Suprapubic skin (tissue), 4 donors: ENCODE measurements at regions not wholly inside any gene's neighbourhood (a gene's known extent, or its start where the extent isn't known, plus 50 kb on each side); places are given as distances from the start of the nearest gene placed in this dataset.

Source experiments
- DNase-seq, 2 donors: peaks; one replicate each; pipeline ENCODE4 v3.0.0-alpha.2; 2019; ENCODE audit warnings: low spot score in 2 of 2
- H3K27ac ChIP-seq: fragments of 200-600 bp; sonication (generic); one replicate; pipeline ENCODE4 v1.5.1; 2019
- H3K27me3 ChIP-seq: fragments of 200-600 bp; sonication (generic); one replicate; pipeline ENCODE4 v1.5.1; 2019
- H3K36me3 ChIP-seq: fragments of 200-600 bp; sonication (generic); one replicate; pipeline ENCODE4 v1.5.1; 2019
- H3K4me1 ChIP-seq: fragments of 200-600 bp; sonication (generic); one replicate; pipeline ENCODE4 v1.5.1; 2019
- H3K4me3 ChIP-seq: fragments of 200-600 bp; sonication (generic); one replicate; pipeline ENCODE4 v1.5.1; 2019; ENCODE audit warnings: mild to moderate bottlenecking
- H3K9me3 ChIP-seq: fragments of 200-600 bp; sonication (generic); one replicate; pipeline ENCODE4 v1.5.1; 2019
- CTCF ChIP-seq, 2 donors: fragments of 200-600 bp in 1 of 2; fragments of 450-650 bp in 1 of 2; sonication (generic) in 1 of 2; IDR thresholded peaks; one replicate each; pipeline ENCODE4 v1.5.1; 2016 to 2019; ENCODE audit warnings: antibody characterized with exemption in 2 of 2, mild to moderate bottlenecking in 1 of 2, moderate library complexity in 1 of 2
- EP300 ChIP-seq: sonication (generic); formaldehyde crosslinking; IDR thresholded peaks from one replicate; pipeline ENCODE4 v1.6.1; 2017; ENCODE audit warnings: antibody characterized with exemption
- POLR2A ChIP-seq, 2 donors: fragments of 450-650 bp; IDR thresholded peaks; one replicate each; pipeline ENCODE4 v1.6.1; 2017; ENCODE audit warnings: antibody characterized with exemption in 2 of 2, mild to moderate bottlenecking in 2 of 2, moderate library complexity in 2 of 2
- POLR2AphosphoS5 ChIP-seq, 3 donors: sonication (generic); formaldehyde crosslinking; IDR thresholded peaks; one replicate each; pipeline ENCODE4 v1.6.1; 2017; ENCODE audit warnings: antibody characterized with exemption in 3 of 3
- whole genome bisulfite sequencing: methylation state at CpG from one replicate; pipeline ENCODE4 v1.1.5; 2018; 5-methylcytosine and 5-hydroxymethylcytosine counted together

- Histone ChIP-seq H3K27me3 (no peaks in the 10 kb centered on the region), H3K4me1 (peaks cover 4% of the 10 kb centered on the region), H3K27ac (no peak overlapping the region), H3K4me3 (no peak overlapping the region), H3K9me3 (no peaks in the 10 kb centered on the region), H3K36me3 (no peaks in the 10 kb centered on the region)
- TF ChIP-seq POLR2AphosphoS5 (IDR thresholded peaks at IDR 0.05) (no peak), EP300 (no peak), POLR2A (IDR thresholded peaks at IDR 0.05) (no peak), CTCF (IDR thresholded peaks at IDR 0.05) (no peak)
- DNase-seq, result no peak
Observed at GRCh38 chr1:172882385-172882784, 168.4 kb downstream of the TNFSF18 start.

GRCh38 chr1:172882791-172883386, 167.9 kb downstream of the TNFSF18 start:
- Histone ChIP-seq H3K4me1 (peaks cover 4% of the 10 kb centered on the region), H3K27me3 (no peaks in the 10 kb centered on the region), H3K27ac (no peak overlapping the region), H3K4me3 (no peak overlapping the region), H3K9me3 (no peaks in the 10 kb centered on the region), H3K36me3 (no peaks in the 10 kb centered on the region)
- no peak for TF ChIP-seq EP300
- TF ChIP-seq POLR2A (IDR thresholded peaks at IDR 0.05), result no peak
- no peak for TF ChIP-seq CTCF (IDR thresholded peaks at IDR 0.05)
- no peak for TF ChIP-seq POLR2AphosphoS5 (IDR thresholded peaks at IDR 0.05)
- DNase-seq, result no peak
- 95% methylated on average over 6 of the region's 6 CpGs for WGBS

GRCh38 chr1:172883387-172883791, 167.4 kb downstream of the TNFSF18 start:
- Histone ChIP-seq H3K9me3 (no peaks in the 10 kb centered on the region), H3K36me3 (no peaks in the 10 kb centered on the region), H3K27ac (no peak overlapping the region), H3K4me3 (no peak overlapping the region), H3K4me1 (peaks cover 4% of the 10 kb centered on the region), H3K27me3 (no peaks in the 10 kb centered on the region)
- no peak for DNase-seq
- no peak for TF ChIP-seq POLR2AphosphoS5 (IDR thresholded peaks at IDR 0.05)
- TF ChIP-seq CTCF (IDR thresholded peaks at IDR 0.05), result no peak
- no peak for TF ChIP-seq POLR2A (IDR thresholded peaks at IDR 0.05)
- TF ChIP-seq EP300, result no peak
- WGBS, result 74% methylated on average over 3 of the region's 3 CpGs

DNA sequence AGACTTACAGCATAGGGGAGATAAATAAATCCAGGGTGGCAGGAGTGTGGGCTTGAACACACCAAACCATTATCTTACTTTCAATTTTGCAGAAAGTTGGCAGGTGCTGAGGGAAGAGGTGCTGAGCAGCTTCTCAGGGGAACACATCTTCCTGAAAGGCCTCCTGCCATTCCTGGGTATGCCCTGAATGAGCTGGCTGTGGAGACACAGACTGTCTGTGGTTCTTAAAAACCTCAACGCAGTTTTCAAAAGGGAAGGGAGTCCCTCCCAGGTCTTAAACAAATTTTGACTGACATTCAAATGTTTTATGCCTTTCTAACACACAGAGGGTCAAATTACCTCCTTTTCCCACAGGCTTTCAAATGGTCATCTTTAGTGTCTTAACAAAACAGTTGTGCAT, 166.9 kb downstream of the TNFSF18 start:
- Histone ChIP-seq H3K4me3 (no peak overlapping the region), H3K27ac (no peak overlapping the region), H3K36me3 (no peaks in the 10 kb centered on the region), H3K9me3 (no peaks in the 10 kb centered on the region), H3K27me3 (no peaks in the 10 kb centered on the region), H3K4me1 (peaks cover 4% of the 10 kb centered on the region)
- no peak for DNase-seq
- no peak for TF ChIP-seq EP300
- no peak for TF ChIP-seq CTCF (IDR thresholded peaks at IDR 0.05)
- TF ChIP-seq POLR2AphosphoS5 (IDR thresholded peaks at IDR 0.05), result no peak
- WGBS, result 53% methylated on average over 1 of the region's 1 CpG

DNA sequence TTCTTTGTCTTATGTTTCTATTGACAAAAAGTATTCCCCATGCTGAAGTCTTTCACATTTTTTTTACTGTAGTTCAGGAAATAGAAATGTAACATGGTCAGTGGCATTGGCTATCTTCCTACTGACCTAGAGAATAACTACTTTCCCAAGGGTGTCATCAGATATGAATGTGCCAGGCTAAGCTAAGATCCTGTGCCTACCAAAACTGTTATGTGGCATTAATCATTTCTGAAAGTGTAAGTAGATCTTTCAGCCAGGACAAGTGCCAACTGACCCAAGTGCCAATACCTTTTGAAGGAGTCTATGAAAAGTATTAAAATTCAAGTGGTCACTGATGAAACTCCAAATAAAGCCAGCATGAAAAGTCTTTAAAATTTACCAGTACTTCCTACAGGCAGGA, 165.3 kb downstream of the TNFSF18 start:
- no peaks in the 10 kb centered on the region for H3K27me3 ChIP-seq
- no peaks in the 10 kb centered on the region for H3K9me3 ChIP-seq
- no peaks in the 10 kb centered on the region for H3K36me3 ChIP-seq
- DNase-seq, result no peak
- no peak overlapping the region for H3K4me3 ChIP-seq
- H3K27ac ChIP-seq, result no peak overlapping the region
- no peak for TF ChIP-seq CTCF (IDR thresholded peaks at IDR 0.05)
- H3K4me1 ChIP-seq, result peaks cover 4% of the 10 kb centered on the region
